ENCODE measurements at regions not wholly inside any gene's neighbourhood (a gene's known extent, or its start where the extent isn't known, plus 50 kb on each side); places are given as distances from the start of the nearest gene placed in this dataset.

- Histone ChIP-seq H3K14ac (ENCODE audit: insufficient read depth, low read length) (no peak overlapping the region), H2AK5ac (ENCODE audit: insufficient read length, low read length) (no peak overlapping the region), H2BK12ac (ENCODE audit: insufficient read length, low read depth, low read length) (no peak overlapping the region), H3K79me1 (ENCODE audit: insufficient read depth, low read depth, low read length, poor library complexity, severe bottlenecking) (no peaks in the 10 kb centered on the region), H2AFZ (ENCODE audit: low read length) (no peak overlapping the region), H3K27me3 (ENCODE audit: insufficient read depth, low read length) (no peaks in the 10 kb centered on the region), H3K9me3 (ENCODE audit: control insufficient read depth, low read depth, low read length) (no peaks in the 10 kb centered on the region), H2BK15ac (ENCODE audit: low read depth, low read length) (no peak overlapping the region), H4K91ac (ENCODE audit: insufficient read length, low read depth, low read length) (no peak overlapping the region), H4K20me1 (ENCODE audit: control insufficient read depth, insufficient read depth, insufficient read length) (no peaks in the 10 kb centered on the region), H3K4me1 (ENCODE audit: insufficient read depth, low read length) (no peaks in the 10 kb centered on the region), H3K18ac (ENCODE audit: insufficient read length, low read depth, low read length) (no peak overlapping the region), H4K8ac (replicated peaks; ENCODE audit: insufficient read length, low read depth, low read length) (no peak overlapping the region), H4K5ac (ENCODE audit: insufficient read length, low read depth, low read length) (no peak overlapping the region), H3K4me2 (ENCODE audit: insufficient read depth, insufficient read length, low read length) (no peak overlapping the region), H3T11ph (ENCODE audit: low read length) (no peak overlapping the region), H3K23me2 (ENCODE audit: insufficient read length, low read depth, low read length, poor library complexity, severe bottlenecking) (no peaks in the 10 kb centered on the region), H2BK5ac (ENCODE audit: insufficient read length, low read length) (no peak overlapping the region), H3K23ac (ENCODE audit: insufficient read length, low read depth, low read length) (no peak overlapping the region), H2BK120ac (ENCODE audit: low read depth, low read length, poor library complexity, severe bottlenecking) (no peak overlapping the region), H3K79me2 (ENCODE audit: insufficient read depth, low read length) (no peaks in the 10 kb centered on the region), H3K4ac (ENCODE audit: low read depth, low read length) (no peak overlapping the region), H3K9ac (ENCODE audit: extremely low read depth, insufficient read length, low read length) (no peak overlapping the region), H3K27ac (ENCODE audit: insufficient read length, low read depth, low read length) (no peak overlapping the region), H2BK20ac (ENCODE audit: low read depth, low read length, poor library complexity, severe bottlenecking) (no peak overlapping the region), H3K56ac (ENCODE audit: insufficient read length, low read depth, low read length) (no peak overlapping the region)
- peak; percentile 49 for DNase-seq
- H3K9me3 Mint-ChIP-seq, result no peaks in the 10 kb centered on the region
- H3K27me3 Mint-ChIP-seq (ENCODE audit: low read depth), result no peaks in the 10 kb centered on the region
- no peak overlapping the region for H3K27ac Mint-ChIP-seq
- no peak overlapping the region for H3K4me3 Mint-ChIP-seq
- TF ChIP-seq CTCF (conservative IDR thresholded peaks at IDR 0.05), result peak; percentile 84
- no CpG with 5 or more reads among the region's 2 CpGs for WGBS (ENCODE audit: extremely low coverage, insufficient read length, low lambda C conversion rate)
- peaks cover 4% of the 10 kb centered on the region in 2 experiments for H3K4me1 Mint-ChIP-seq
- no peaks in the 10 kb centered on the region for H3K36me3 Mint-ChIP-seq (ENCODE audit: insufficient read depth in 1 of 3, low read depth in 3 of 3)
Measured at GRCh38 chr1:166479052-166479631, 312.3 kb upstream of the FAM78B start.

Measured in H9 (cell line).